Activated naive CD8-positive, alpha-beta T cell treated with anti-CD3 and anti-CD28 coated beads for 36 hours (primary cell): ENCODE measurements at regions not wholly inside any gene's neighbourhood (a gene's known extent, or its start where the extent isn't known, plus 50 kb on each side); places are given as distances from the start of the nearest gene placed in this dataset.

ENCODE experiments used
- DNase-seq: peaks from one replicate; pipeline ENCODE4 v3.0.0; 2021
- H3K27ac Mint-ChIP-seq: one replicate; pipeline ENCODE4 v1.8.0; 2022; ENCODE audit warnings: mild to moderate bottlenecking, moderate library complexity, mixed read lengths
- H3K27me3 Mint-ChIP-seq: one replicate; pipeline ENCODE4 v1.8.0; 2022; ENCODE audit warnings: mild to moderate bottlenecking, mixed read lengths
- H3K36me3 Mint-ChIP-seq: one replicate; pipeline ENCODE4 v1.8.0; 2021; ENCODE audit warnings: mild to moderate bottlenecking, mixed read lengths
- H3K4me1 Mint-ChIP-seq: one replicate; pipeline ENCODE4 v1.8.0; 2021; ENCODE audit warnings: mixed read lengths
- H3K4me3 Mint-ChIP-seq: one replicate; pipeline ENCODE4 v1.8.0; 2022; ENCODE audit warnings: mild to moderate bottlenecking, moderate library complexity, mixed read lengths
- H3K9me3 Mint-ChIP-seq: one replicate; pipeline ENCODE4 v1.8.0; 2022; ENCODE audit warnings: mixed read lengths

DNA sequence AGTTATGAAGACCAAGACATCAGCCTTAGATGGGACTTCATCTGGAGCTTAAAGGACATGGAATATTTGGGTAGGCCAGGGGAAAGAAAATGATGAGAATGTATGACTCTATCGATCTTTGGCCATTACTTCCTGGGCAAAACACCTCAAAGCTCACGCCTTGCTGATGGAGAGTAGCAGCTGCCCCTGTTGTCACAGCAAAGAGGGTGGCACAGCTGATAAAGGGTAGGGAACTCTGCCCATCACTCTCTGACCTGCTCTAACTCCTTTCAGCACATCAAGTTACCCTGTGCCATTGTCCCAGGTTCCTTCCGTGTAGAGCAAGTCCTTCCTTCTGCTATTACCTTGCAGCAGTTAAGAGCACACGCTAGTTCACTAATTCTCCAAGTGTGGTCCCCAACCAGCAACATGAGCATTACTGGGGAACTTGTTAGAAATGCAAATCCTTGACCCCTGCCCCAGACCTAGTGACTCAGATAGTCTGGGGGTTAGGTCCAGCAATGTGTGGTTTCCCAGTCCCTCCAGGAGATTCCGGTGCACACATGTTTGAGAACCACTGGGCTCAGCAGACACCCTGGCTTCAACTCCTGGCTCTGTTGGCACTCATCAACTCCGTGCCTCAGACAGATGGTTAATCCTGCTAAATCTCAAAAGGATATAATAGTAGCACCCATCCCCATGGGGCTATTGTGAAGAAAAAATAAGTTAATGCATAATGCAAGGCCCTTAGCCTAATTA, 93.7 kb upstream of the EEA1 start:
- Mint-ChIP-seq H3K27me3 (no peaks in the 10 kb centered on the region), H3K4me3 (no peak overlapping the region), H3K36me3 (no peaks in the 10 kb centered on the region), H3K4me1 (peaks cover 6% of the 10 kb centered on the region), H3K27ac (no peak overlapping the region), H3K9me3 (no peaks in the 10 kb centered on the region)
- DNase-seq, result no peak

DNA sequence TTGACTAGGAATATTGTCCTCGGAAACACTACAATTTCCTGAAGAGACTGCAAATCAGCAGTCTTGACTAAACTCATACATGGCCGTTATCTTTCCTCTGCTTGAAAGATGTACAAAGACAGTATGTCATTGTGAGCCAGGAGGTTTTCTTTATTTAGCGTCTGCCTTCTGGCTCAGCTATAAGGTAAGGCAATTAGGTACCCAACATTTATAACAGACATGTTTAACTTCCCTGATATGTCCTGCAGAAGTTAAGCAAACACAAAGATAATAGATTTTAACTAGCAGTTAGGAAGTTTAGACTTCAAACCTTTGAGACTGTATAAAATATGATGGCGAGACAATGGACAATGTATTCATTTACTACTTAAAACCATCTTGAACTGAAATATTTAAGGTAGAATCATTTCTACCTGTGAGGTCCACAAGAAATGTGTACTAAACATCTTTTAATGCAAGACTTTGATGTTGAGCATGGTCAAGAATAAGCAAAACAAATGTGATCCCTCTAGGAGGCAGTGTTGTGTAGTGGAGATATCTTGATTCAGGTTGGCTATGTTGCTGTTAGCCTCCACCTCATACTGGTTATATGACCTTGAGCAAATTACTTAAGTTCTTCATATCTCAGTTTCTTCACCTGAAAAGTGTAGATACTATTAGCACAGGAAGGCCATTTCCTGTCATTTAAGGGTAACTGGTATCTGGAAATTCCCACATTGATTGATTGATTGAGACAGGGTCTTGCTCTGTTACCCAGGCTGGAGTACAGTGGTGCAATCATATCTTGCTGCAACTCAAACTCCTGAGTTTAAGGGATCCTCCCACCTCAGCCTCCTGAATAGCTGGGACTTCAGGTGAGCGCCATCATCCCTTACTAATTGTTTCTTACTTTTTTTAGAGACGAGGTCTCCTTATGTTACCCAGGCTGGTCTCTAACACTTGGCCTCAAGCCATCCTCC, 96.3 kb upstream of the EEA1 start:
- Mint-ChIP-seq H3K4me1 (peaks cover 4% of the 10 kb centered on the region), H3K36me3 (no peaks in the 10 kb centered on the region), H3K9me3 (no peaks in the 10 kb centered on the region), H3K27me3 (no peaks in the 10 kb centered on the region), H3K4me3 (no peak overlapping the region), H3K27ac (no peak overlapping the region)
- DNase-seq, result no peak

GRCh38 chr12:93027041-93027440, 97.9 kb upstream of the EEA1 start:
- DNase-seq, result no peak
- H3K27me3 Mint-ChIP-seq, result no peaks in the 10 kb centered on the region
- H3K9me3 Mint-ChIP-seq, result no peaks in the 10 kb centered on the region

DNA sequence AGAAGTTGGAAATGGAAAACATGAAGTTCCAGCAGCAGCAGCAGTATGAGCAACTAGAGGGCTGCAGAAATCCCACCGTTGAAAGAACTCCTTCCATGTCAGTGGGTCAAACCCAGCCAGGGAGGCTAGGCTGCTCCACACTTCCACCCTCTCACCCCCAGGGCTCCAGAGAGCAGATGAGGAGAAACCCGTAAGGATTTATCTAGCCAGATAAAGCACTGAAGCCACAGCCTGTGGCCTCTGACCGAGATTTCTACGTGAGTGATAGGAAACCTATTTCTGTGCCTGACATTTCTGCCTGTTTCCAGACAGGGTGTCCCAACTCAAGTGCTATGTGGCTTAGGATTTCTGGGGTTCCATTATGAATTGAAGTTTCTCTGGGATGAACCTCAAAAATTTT, 100.0 kb upstream of the EEA1 start:
- no peak overlapping the region for H3K27ac Mint-ChIP-seq

More at GRCh38 chr12:93027041-93027440, 97.9 kb upstream of the EEA1 start:
- Mint-ChIP-seq H3K27ac (no peak overlapping the region), H3K4me1 (peaks cover 1% of the 10 kb centered on the region), H3K4me3 (no peak overlapping the region), H3K36me3 (no peaks in the 10 kb centered on the region)

GRCh38 chr12:93031028-93031427, 101.9 kb upstream of the EEA1 start:
- Mint-ChIP-seq H3K27me3 (peaks cover 3% of the 10 kb centered on the region), H3K4me1 (peaks cover 1% of the 10 kb centered on the region), H3K27ac (no peak overlapping the region), H3K9me3 (no peaks in the 10 kb centered on the region), H3K36me3 (no peaks in the 10 kb centered on the region), H3K4me3 (no peak overlapping the region)
- DNase-seq, result no peak

More for the DNA sequence above, 100.0 kb upstream of the EEA1 start:
- H3K27me3 Mint-ChIP-seq, result peaks cover 3% of the 10 kb centered on the region
- no peak overlapping the region for H3K4me3 Mint-ChIP-seq
- no peak for DNase-seq
- H3K9me3 Mint-ChIP-seq, result no peaks in the 10 kb centered on the region
- H3K36me3 Mint-ChIP-seq, result no peaks in the 10 kb centered on the region
- peaks cover 1% of the 10 kb centered on the region for H3K4me1 Mint-ChIP-seq

DNA sequence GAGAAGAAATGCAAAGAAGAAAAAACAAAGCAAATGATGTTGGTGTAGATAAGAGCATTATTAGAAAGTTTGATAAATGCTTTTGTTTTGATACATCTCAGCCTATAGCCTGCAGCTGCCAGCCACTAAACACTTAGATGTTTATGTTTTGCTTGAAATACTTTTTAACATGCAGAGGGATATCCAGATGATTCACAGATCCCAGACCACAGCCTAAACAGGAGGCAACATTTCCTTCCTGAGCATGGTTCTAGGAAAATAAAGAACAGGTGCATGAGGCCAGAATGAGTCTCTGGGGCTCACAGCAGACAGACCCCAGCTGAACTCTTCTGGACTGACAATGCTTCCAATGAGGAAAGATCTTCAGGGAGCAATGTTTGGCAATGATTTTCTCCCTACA, 103.7 kb upstream of the EEA1 start:
- DNase-seq, result no peak
- H3K36me3 Mint-ChIP-seq, result no peaks in the 10 kb centered on the region
- peaks cover 1% of the 10 kb centered on the region for H3K4me1 Mint-ChIP-seq
- H3K27me3 Mint-ChIP-seq, result peaks cover 3% of the 10 kb centered on the region
- H3K9me3 Mint-ChIP-seq, result no peaks in the 10 kb centered on the region
- H3K27ac Mint-ChIP-seq, result no peak overlapping the region
- no peak overlapping the region for H3K4me3 Mint-ChIP-seq

DNA sequence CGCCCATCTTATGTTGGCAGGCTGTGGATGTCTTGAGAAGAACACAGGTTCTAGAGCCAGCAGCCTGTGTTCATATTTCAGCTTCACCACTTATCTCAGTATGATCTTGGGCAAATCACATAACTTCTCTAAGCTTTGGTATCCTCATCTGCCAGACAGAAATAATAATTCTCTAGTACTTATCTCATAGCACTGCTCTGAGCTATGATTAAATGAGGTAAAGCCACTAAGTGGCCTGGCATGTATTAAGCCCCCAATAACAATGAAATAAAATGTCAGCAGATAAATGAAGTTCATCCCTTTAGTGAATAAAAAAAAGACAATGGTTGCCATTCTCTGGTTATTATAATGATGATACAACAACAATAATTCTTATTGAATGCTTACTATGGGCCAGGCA, 104.9 kb upstream of the EEA1 start:
- Mint-ChIP-seq H3K27me3 (peaks cover 3% of the 10 kb centered on the region), H3K4me1 (peaks cover 1% of the 10 kb centered on the region), H3K27ac (no peak overlapping the region), H3K9me3 (no peaks in the 10 kb centered on the region), H3K36me3 (no peaks in the 10 kb centered on the region), H3K4me3 (no peak overlapping the region)
- DNase-seq, result no peak

DNA sequence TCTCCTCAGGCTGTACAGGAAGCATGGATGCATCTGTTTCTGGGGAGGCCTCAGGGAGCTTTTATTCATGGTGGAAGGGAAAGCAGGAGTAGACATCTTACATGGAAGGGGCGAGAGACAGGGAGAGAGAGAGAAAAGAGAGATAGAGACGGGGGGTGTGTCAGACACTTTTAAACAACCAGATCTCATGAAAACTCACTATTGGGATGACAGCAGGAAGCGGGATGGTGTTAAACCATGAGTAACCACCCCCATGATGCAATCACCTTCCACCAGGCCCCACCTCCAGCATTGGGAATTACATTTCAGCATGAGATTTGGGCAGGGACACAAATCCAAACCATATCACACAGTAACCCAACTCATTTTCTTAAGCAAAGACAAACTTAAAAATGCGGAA, 110.0 kb upstream of the EEA1 start:
- no peak for DNase-seq
- Mint-ChIP-seq H3K27ac (no peak overlapping the region), H3K9me3 (no peaks in the 10 kb centered on the region), H3K27me3 (peaks cover under 1% of the 10 kb centered on the region), H3K4me1 (no peaks in the 10 kb centered on the region), H3K4me3 (no peak overlapping the region), H3K36me3 (no peaks in the 10 kb centered on the region)

GRCh38 chr12:93039930-93040329, 110.8 kb upstream of the EEA1 start:
- DNase-seq, result no peak
- Mint-ChIP-seq H3K4me1 (no peaks in the 10 kb centered on the region), H3K27me3 (no peaks in the 10 kb centered on the region), H3K4me3 (no peak overlapping the region), H3K36me3 (no peaks in the 10 kb centered on the region), H3K27ac (no peak overlapping the region), H3K9me3 (no peaks in the 10 kb centered on the region)

DNA sequence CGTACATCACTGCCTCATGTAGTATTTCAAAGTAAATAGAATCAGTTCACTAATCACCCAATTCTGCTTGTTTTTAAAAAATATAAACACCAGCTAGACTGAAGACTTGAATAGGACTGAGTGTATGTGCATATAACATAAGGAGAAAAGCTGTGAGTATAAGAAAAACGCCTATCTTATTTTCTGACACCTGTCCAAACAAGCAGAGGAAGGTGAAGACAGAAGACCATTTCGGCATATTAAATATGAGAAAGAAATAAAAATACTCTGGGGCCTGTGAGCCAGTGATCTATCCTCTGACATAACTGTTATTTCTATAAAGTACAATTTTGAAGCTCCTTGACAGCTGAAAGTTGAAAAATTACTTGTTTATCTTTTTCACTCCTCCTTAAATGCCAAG, 111.3 kb upstream of the EEA1 start:
- Mint-ChIP-seq H3K36me3 (no peaks in the 10 kb centered on the region), H3K27ac (no peak overlapping the region), H3K4me3 (no peak overlapping the region), H3K4me1 (no peaks in the 10 kb centered on the region), H3K27me3 (no peaks in the 10 kb centered on the region), H3K9me3 (no peaks in the 10 kb centered on the region)
- DNase-seq, result no peak

- Mint-ChIP-seq H3K4me3 (no peak overlapping the region), H3K27me3 (no peaks in the 10 kb centered on the region), H3K27ac (no peak overlapping the region), H3K36me3 (no peaks in the 10 kb centered on the region), H3K4me1 (no peaks in the 10 kb centered on the region), H3K9me3 (no peaks in the 10 kb centered on the region)
- no peak for DNase-seq
Measured at GRCh38 chr12:93041416-93041815, 112.3 kb upstream of the EEA1 start.

- H3K4me3 Mint-ChIP-seq, result no peak overlapping the region
Measured at GRCh38 chr12:93042283-93042682, 113.2 kb upstream of the EEA1 start.

GRCh38 chr12:93042684-93043083, 113.6 kb upstream of the EEA1 start:
- no peak for DNase-seq
- no peaks in the 10 kb centered on the region for H3K27me3 Mint-ChIP-seq
- no peaks in the 10 kb centered on the region for H3K4me1 Mint-ChIP-seq
- no peaks in the 10 kb centered on the region for H3K36me3 Mint-ChIP-seq
- H3K27ac Mint-ChIP-seq, result no peak overlapping the region
- H3K4me3 Mint-ChIP-seq, result no peak overlapping the region
- H3K9me3 Mint-ChIP-seq, result no peaks in the 10 kb centered on the region

More at GRCh38 chr12:93042283-93042682, 113.2 kb upstream of the EEA1 start:
- no peak overlapping the region for H3K27ac Mint-ChIP-seq
- H3K36me3 Mint-ChIP-seq, result no peaks in the 10 kb centered on the region
- no peaks in the 10 kb centered on the region for H3K27me3 Mint-ChIP-seq
- no peaks in the 10 kb centered on the region for H3K9me3 Mint-ChIP-seq
- no peak for DNase-seq
- H3K4me1 Mint-ChIP-seq, result no peaks in the 10 kb centered on the region

DNA sequence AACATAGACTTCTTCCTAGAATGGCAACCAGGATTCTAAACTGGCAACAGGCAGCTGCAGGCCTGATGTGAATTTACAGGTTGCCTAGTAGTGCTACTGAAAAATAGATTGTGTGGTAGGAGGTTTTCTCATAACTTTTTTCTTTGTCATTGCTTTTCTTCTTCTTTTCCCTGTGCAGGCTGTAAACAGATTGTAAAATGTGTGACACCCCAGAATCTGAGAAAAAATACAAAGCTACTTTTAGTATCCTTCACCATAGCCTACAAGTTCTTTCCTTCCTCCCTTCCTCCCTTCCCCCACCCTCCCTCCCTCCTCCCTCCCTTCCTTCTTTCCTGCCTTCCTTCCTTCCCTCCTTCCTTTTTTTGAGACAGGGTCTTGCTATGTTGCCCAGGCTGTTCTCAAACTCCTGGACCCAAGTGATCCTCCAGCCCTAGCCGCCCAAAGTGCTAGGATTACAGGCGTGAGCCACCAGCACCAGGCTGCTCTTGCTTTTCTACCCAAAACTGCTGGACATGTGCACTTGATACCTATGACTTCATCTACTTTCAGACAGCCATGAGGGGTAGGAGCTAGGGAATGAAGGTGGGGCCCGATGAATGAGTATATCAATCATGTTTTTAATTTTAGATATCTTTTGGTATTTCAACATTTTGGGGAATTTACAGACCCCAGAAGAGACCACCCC, 114.2 kb upstream of the EEA1 start:
- Mint-ChIP-seq H3K36me3 (no peaks in the 10 kb centered on the region), H3K27ac (no peak overlapping the region), H3K9me3 (no peaks in the 10 kb centered on the region), H3K27me3 (no peaks in the 10 kb centered on the region), H3K4me3 (no peak overlapping the region), H3K4me1 (peaks cover 2% of the 10 kb centered on the region)
- no peak for DNase-seq

GRCh38 chr12:93043877-93044209, 114.7 kb upstream of the EEA1 start:
- Mint-ChIP-seq H3K4me3 (no peak overlapping the region), H3K36me3 (no peaks in the 10 kb centered on the region), H3K27me3 (no peaks in the 10 kb centered on the region), H3K27ac (no peak overlapping the region), H3K4me1 (peaks cover 6% of the 10 kb centered on the region), H3K9me3 (no peaks in the 10 kb centered on the region)
- DNase-seq, result no peak
